ENCODE measurements at regions not wholly inside any gene's neighbourhood (a gene's known extent, or its start where the extent isn't known, plus 50 kb on each side); places are given as distances from the start of the nearest gene placed in this dataset.
"Not testable (repeated sequence)": the region's sequence is repeated elsewhere in the genome, so short reads cannot be mapped to it uniquely, and the experiment has no call there.

GRCh38 chr13:66159511-66159910 is 1070.6 kb downstream of the PCDH9 start:
- Histone ChIP-seq H3K4me3 (no peak overlapping the region), H3K27ac (no peak overlapping the region)

DNA sequence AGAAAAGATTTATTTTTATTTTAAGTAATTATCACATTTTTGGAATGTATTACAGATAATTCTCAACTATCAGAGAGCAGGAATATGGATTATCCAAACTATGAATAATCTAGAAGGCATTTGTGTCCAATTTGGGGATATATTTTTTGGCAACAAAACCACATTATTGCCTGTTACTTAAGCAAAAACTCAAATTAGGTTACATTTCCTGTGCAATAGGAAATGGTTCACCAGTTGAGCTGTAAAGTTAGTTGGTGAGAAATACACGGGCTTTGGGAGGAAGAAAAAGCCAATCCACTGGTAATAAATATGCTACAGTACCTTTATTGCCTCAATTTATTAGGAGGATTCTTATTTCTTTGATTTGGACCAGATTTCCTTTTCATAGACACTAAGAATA is 1075.2 kb downstream of the PCDH9 start:
- H3K27ac ChIP-seq = no peak overlapping the region
- no peak overlapping the region for H3K4me3 ChIP-seq

- Histone ChIP-seq H3K4me3 (no peak overlapping the region), H3K27ac (no peak overlapping the region)
These were observed 1075.8 kb downstream of the PCDH9 start for GRCh38 chr13:66154354-66154753.

DNA sequence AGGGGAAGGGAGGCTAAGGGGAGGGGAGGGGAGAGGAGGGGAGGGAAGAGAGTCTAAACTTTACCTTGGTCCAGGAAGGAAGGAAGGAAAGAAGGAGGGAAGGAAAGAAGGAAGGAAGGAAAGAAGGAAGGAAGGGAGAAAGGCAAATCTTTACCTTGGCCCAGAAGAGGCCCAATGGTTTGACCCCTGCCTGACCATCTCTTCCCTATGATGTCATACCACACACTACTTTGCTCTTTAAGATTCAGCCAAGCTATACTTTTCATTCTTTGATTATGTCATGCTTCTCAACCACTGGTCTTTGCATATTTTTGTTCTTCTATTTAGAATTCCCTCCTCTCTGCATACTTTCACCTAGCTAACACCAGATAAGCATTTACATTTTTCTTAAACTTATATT is 1077.5 kb downstream of the PCDH9 start:
- no peak overlapping the region for H3K27ac ChIP-seq
- no peak overlapping the region for H3K4me3 ChIP-seq

- not testable (repeated sequence) for H3K4me3 ChIP-seq, H3K27ac ChIP-seq
These were observed 1085.8 kb downstream of the PCDH9 start for GRCh38 chr13:66144357-66144756.

DNA sequence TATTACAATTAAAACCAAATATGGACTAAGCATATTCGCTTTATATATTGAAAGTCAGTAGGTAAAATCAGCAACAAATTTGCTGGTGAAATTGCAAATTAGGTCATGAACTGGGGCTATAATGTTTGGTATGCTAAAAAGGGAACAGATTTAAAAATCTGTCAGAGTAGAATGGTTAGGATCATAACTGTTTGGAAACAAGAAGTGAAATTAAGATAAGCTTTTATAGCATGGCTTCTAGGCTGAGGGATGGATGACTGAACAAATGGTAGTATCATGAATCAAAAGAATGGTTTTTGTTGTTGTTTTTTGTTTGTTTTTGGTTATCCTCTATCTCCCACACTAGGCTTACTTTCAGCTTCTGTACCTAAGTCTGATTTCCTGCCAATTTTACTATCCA is 1090.4 kb downstream of the PCDH9 start:
- Histone ChIP-seq H3K27ac (no peak overlapping the region), H3K4me3 (no peak overlapping the region)

DNA sequence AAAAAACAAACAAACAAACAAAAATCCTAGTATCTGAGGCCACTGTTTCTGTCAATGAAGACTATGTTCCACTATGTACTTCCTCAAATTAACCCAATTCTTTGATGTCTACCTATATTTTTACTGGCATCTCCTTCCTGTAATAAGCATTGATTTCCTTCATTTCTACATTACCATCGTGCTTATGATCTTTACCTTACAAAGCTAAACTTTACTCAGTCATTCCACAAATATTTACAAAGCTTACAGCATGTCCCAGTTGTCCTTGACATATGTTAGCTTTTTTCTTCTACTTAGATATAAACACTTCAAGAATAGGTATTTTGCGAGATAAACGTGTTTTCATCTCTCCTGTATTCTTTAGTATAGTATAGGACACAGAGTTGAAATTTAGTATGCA is 1090.9 kb downstream of the PCDH9 start:
- H3K4me3 ChIP-seq = no peak overlapping the region

GRCh38 chr13:66138172-66138811 is 1091.8 kb downstream of the PCDH9 start:
- Histone ChIP-seq H3K4me3 (no peak overlapping the region), H3K27ac (no peak overlapping the region)

More for the DNA sequence above, 1090.9 kb downstream of the PCDH9 start:
- H3K27ac ChIP-seq = no peak overlapping the region

DNA sequence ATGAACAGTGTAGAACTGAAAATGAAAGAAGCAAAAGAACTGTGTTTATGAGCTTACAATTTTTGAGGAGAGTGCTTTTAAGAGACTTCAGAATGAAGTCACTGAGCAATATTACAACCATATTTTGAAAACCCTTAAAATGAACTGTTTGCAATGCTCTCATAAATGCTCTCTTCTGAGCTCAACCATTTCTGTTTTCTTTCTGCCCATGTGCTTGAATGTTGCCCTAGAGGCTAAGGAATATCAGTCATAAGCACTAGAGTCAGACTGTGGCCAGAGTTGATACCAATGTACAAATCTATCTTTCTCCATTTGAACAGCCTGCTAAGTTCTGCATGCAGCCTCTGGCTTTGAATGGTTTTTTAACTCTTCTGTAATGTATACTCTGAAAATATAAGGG is 1092.8 kb downstream of the PCDH9 start:
- no peak overlapping the region for H3K27ac ChIP-seq
- no peak overlapping the region for H3K4me3 ChIP-seq

DNA sequence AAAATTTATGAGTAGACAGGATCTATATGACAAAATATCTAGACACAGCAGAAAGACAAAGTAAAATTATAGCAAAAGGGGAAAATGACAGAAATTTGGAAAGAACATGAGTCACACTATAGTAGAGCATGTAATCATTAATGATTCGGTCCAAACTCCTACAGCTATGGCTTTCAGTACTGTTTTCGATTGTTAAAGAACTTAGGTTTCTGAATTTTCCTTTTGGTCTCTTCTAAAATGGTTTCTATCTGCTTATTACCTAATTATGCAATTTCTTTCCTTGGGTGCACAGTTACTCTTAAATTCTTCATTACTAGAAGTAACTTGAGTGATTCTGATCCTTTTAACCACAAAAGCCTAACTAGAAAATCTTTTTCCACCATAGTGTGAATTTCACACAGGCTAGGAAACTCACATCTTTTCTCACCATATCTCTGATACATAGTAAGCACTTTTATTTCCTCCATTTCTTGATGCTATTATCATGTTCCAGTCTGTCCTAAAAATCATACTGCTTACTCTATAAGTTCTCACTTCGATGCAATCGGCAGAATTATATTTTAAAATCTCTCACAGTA is 1101.4 kb downstream of the PCDH9 start:
- no peak overlapping the region for H3K27ac ChIP-seq
- no peak overlapping the region for H3K4me3 ChIP-seq

DNA sequence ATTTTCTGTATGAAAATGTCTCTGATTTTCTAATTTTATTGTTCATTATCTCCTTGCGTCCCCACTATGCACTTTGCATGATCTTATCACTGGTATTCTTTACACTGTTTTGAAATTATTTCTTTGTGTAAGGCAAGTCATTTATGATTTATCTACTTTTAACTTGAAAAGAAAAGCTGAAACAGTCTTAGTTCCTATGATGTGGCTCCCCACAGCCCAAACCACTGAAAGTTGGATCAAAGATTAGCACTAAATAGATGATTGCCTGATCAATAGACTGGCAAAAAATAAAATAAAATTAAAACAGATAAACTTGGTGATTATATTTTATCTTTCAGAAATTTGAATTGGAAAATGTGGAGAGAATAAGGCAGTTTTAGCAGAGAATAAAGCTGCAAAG is 1101.9 kb downstream of the PCDH9 start:
- Histone ChIP-seq H3K27ac (no peak overlapping the region), H3K4me3 (no peak overlapping the region)

GRCh38 chr13:66117563-66117962 is 1112.6 kb downstream of the PCDH9 start:
- no peak overlapping the region for H3K27ac ChIP-seq
- no peak overlapping the region for H3K4me3 ChIP-seq

GRCh38 chr13:66113882-66114526 is 1116.1 kb downstream of the PCDH9 start:
- H3K27ac ChIP-seq = no peak overlapping the region
- no peak overlapping the region for H3K4me3 ChIP-seq

DNA sequence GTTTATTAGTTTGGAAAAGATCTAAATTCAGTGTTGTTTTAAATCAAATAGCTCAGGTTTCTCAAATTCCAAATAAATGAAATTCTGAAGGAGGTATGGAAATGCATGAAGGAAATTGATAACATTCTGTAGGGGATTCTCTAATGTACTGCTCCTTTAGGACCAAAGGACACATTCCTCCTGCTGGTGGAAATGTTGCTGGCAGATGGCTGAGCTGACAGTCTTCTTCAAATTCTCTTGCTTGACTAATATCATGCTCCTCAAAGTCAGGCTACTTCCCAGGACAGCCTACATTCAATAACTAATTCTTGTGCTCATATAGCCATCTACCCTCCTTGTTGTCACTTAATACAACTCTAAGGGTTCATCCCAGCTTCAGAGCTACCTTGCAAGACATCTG is 1118.5 kb downstream of the PCDH9 start:
- Histone ChIP-seq H3K27ac (no peak overlapping the region), H3K4me3 (no peak overlapping the region)

GRCh38 chr13:66106246-66106645 is 1123.9 kb downstream of the PCDH9 start:
- no peak overlapping the region for H3K4me3 ChIP-seq
- H3K27ac ChIP-seq = no peak overlapping the region

DNA sequence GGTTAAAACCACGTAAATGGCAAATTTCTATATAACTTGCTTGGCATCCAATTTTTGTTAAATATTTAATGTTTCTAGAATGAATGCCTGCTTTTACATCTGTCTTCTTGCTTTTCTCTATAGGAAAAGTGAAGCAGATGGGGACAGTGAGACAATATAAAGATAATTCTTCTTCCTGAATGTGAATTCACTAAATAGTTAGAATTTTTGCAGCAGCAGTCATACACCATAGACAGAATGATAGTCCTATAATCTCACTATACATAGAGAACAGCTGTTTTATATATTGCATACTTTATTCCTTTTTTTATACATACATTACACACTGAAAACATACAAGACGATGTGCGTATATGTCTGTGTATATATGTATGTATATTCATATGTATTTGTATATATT is 1127.3 kb downstream of the PCDH9 start:
- Histone ChIP-seq H3K27ac (no peak overlapping the region), H3K4me3 (no peak overlapping the region)

GRCh38 chr13:66099825-66100224 is 1130.3 kb downstream of the PCDH9 start:
- Histone ChIP-seq H3K4me3 (no peak overlapping the region), H3K27ac (no peak overlapping the region)

DNA sequence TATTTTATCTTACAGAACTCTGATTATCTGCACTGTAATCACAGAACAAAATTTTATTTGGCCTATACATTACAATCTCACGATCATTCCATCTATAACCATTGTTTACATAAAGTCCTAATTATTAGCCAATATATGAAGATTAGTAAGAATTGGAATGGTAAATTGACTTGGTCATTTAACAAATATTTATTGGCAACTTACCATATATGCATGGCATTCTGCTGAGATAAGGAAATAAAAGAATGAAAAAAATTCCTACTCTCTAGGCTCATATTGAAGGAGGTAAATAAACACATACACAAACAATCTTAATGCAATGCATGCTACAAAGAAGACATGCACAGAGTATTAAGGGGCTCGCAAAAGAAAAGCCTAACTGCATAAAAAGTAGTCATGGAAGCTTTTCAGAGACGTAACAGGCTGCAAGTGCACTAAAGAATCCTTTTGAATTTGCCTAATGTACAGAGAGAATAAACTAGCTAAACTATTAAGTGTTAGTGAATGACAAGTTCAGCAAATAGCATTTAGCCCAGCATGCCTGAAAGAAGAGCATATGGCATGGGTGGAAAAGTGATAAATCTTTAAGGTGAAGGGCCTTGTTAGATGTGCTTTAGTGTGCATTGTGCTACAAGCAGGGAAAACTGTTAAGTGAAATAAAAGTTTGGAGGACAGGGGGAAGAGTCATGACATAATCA is 1131.1 kb downstream of the PCDH9 start:
- Histone ChIP-seq H3K4me3 (no peak overlapping the region), H3K27ac (no peak overlapping the region)

DNA sequence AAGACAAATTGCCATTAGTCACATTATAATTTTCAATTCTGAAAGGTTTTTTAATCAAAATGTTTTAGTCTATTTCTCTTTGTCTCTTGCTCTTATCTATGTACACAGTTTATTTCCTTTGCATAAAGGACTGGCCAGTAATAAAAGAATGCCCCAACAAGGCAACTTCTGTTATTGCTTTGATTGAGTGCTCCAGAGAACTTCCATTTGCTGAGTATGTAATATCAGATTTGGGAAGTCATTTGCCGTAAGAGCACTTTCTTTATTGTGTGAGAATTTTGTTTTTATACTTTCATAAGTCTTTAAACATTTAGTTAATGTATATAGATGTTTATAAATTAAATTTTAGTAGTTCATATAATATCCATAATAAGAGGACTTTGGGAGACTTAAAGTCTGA is 1140.4 kb downstream of the PCDH9 start:
- H3K27ac ChIP-seq = no peak overlapping the region
- no peak overlapping the region for H3K4me3 ChIP-seq

DNA sequence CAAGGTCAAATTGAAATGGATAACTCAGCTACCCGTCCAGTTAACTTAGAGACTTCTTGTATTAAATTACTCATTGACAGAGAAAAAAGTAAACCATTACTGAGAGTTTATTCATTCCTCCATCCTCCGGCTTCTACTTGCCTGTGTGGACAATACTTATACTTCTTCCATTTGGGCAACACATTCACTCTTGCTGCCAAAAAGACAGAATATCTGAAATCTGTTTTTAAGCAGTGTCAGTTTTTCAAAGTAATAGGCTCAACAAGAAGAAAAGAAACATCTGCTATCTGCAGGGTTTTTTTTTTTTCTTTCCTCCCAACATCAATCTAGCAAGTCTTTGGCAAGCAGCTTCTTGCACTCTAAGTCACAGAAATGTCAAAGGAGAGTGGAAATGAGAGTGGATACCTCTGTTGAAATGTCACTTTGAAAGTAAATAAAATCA is 1142.8 kb downstream of the PCDH9 start:
- no peak overlapping the region for H3K4me3 ChIP-seq

DNA sequence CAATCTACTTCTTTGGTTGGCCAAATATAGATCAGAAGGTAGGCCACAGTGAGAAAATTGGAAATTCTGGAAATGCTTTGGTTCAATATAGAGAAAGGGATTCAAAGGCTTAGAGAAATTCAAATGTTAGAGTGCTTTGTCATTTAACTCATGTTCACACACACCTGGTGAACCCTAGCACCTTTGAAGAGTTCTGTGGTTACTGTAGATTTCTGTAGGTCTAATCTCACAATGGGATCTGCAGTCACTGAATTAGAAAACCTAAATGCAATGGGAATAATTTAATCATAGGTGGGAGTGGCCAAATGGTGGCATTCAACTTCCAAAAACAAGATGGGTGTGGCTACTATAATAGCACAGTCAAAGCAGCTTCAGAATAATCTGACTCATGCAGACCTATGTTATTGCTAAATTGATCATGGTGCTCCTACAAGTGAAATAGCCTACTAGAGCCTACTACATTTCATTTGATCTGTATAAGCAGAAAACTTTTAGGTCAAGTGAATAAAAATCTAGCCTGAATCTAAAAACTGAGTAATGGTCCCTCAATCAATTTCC is 1152.9 kb downstream of the PCDH9 start:
- no peak overlapping the region for H3K27ac ChIP-seq
- no peak overlapping the region for H3K4me3 ChIP-seq

More for the DNA sequence above, 1142.8 kb downstream of the PCDH9 start:
- H3K27ac ChIP-seq = no peak overlapping the region

Data from skin epidermis (tissue), 12 donors.